Stimulated activated naive CD8-positive, alpha-beta T cell treated with anti-CD3 and anti-CD28 coated beads, Interleukin-15, Interleukin-2, amounts not matched to agents 100 ng/mL and 50 ng/mL, for 24 hours (primary cell): ENCODE measurements at regions not wholly inside any gene's neighbourhood (a gene's known extent, or its start where the extent isn't known, plus 50 kb on each side); places are given as distances from the start of the nearest gene placed in this dataset.

Experiments used
- H3K27ac Mint-ChIP-seq: one replicate; pipeline ENCODE4 v1.8.0; 2021; ENCODE audit warnings: mild to moderate bottlenecking, mixed read lengths
- H3K27me3 Mint-ChIP-seq: one replicate; pipeline ENCODE4 v1.8.0; 2021; ENCODE audit warnings: mixed read lengths
- H3K36me3 Mint-ChIP-seq: one replicate; pipeline ENCODE4 v1.8.0; 2021; ENCODE audit warnings: low read depth, mixed read lengths
- H3K4me1 Mint-ChIP-seq: one replicate; pipeline ENCODE4 v1.8.0; 2021; ENCODE audit warnings: low read depth, mixed read lengths
- H3K4me3 Mint-ChIP-seq: one replicate; pipeline ENCODE4 v1.8.0; 2021; ENCODE audit warnings: mild to moderate bottlenecking, mixed read lengths
- H3K9me3 Mint-ChIP-seq: one replicate; pipeline ENCODE4 v1.8.0; 2021; ENCODE audit warnings: mixed read lengths

- H3K27me3 Mint-ChIP-seq, result no peaks in the 10 kb centered on the region
- no peaks in the 10 kb centered on the region for H3K9me3 Mint-ChIP-seq
- no peaks in the 10 kb centered on the region for H3K4me1 Mint-ChIP-seq
- H3K4me3 Mint-ChIP-seq, result no peak overlapping the region
- no peaks in the 10 kb centered on the region for H3K36me3 Mint-ChIP-seq
- no peak overlapping the region for H3K27ac Mint-ChIP-seq
These were observed 116.7 kb downstream of the MN1 start for GRCh38 chr22:27684901-27685300.

DNA sequence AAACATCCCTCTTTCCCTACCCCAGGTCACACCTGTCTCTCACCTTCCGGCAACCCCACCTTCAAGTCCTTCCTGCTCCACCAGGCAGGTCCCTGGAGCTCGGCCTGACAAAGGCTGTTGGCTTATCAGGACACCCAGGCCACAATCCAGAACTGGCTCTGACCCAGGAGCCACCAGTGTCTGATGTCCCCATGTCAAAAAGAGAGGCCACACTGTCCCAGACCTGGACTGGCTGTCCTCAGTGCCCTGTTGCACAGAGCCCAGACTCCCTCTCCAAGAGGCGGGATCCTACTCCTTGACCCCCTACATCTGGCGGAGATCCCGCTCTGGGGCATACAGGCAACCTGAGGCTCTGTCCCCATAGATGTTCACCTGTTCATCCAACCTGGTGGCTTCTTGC is 116.0 kb downstream of the MN1 start:
- no peak overlapping the region for H3K27ac Mint-ChIP-seq
- H3K4me3 Mint-ChIP-seq, result no peak overlapping the region
- no peaks in the 10 kb centered on the region for H3K9me3 Mint-ChIP-seq
- H3K36me3 Mint-ChIP-seq, result no peaks in the 10 kb centered on the region
- H3K4me1 Mint-ChIP-seq, result no peaks in the 10 kb centered on the region
- no peaks in the 10 kb centered on the region for H3K27me3 Mint-ChIP-seq

DNA sequence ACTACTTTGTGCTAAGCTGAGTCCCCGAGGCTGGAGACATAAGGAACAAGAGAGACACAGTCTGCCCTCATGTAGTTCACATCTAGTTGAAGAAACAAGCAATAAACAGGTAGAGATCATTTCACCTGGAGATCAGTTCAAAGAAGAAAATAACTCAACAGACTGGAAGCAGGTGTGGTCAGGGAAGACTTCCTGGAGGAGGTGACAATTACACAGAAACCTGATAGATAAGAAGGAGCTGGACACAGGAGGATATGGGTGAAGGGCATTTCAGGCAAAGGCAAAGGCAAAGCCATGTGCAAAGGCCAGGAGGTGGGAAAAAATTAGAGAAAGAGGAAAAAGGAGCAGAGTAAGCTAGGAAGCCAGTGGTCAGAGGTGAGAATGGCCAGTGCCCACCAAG is 115.6 kb downstream of the MN1 start:
- Mint-ChIP-seq H3K27ac (no peak overlapping the region), H3K4me1 (no peaks in the 10 kb centered on the region), H3K27me3 (no peaks in the 10 kb centered on the region), H3K4me3 (no peak overlapping the region), H3K9me3 (no peaks in the 10 kb centered on the region), H3K36me3 (no peaks in the 10 kb centered on the region)

DNA sequence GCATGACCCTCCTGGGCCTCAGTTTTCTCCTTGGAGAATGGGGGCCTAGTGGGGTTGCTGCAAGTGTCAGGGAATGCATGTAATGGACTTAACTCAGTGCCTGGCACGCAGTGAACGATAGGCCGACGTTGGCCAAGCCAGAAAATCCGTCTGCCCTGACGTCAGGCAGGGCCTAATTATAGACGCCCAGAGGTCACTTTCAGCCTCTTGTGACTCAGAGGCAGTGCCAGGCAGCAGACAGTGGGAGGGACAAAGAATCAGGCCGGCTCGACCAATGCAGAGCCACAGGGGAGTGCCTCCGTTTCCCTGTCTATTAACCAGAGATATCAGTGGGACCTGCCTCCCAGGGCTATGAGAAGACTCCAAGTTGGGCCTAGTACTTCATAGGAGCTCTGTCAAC is 115.0 kb downstream of the MN1 start:
- Mint-ChIP-seq H3K27ac (no peak overlapping the region), H3K4me1 (no peaks in the 10 kb centered on the region), H3K36me3 (no peaks in the 10 kb centered on the region), H3K4me3 (no peak overlapping the region), H3K27me3 (no peaks in the 10 kb centered on the region), H3K9me3 (no peaks in the 10 kb centered on the region)

- H3K4me1 Mint-ChIP-seq, result no peaks in the 10 kb centered on the region
These were observed 113.5 kb downstream of the MN1 start for GRCh38 chr22:27687984-27688545.

GRCh38 chr22:27689664-27690063 is 111.9 kb downstream of the MN1 start:
- no peaks in the 10 kb centered on the region for H3K9me3 Mint-ChIP-seq
- no peak overlapping the region for H3K4me3 Mint-ChIP-seq
- H3K4me1 Mint-ChIP-seq, result no peaks in the 10 kb centered on the region
- H3K36me3 Mint-ChIP-seq, result no peaks in the 10 kb centered on the region
- no peaks in the 10 kb centered on the region for H3K27me3 Mint-ChIP-seq
- H3K27ac Mint-ChIP-seq, result no peak overlapping the region

More at GRCh38 chr22:27687984-27688545, 113.5 kb downstream of the MN1 start:
- Mint-ChIP-seq H3K9me3 (no peaks in the 10 kb centered on the region), H3K4me3 (no peak overlapping the region), H3K27ac (no peak overlapping the region), H3K27me3 (no peaks in the 10 kb centered on the region), H3K36me3 (no peaks in the 10 kb centered on the region)

DNA sequence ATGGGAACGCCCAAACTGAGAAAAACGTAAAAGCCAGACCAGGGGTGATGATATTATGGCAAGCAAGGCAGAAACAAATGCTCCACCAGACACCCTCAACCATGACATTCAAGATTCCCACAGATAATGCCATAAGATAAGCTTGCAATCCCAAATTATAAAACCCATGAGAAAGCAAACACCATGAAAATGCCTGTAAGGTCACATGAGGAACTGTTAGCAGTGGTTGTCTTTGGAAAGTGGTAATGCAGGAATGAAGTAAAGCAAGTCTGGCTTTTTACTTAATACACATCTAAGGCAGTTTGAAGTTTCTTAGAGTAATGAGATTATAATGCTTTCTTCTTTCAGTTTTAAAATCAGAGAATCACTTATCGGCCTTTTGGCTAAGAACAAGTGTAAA is 111.0 kb downstream of the MN1 start:
- no peaks in the 10 kb centered on the region for H3K4me1 Mint-ChIP-seq
- no peak overlapping the region for H3K27ac Mint-ChIP-seq
- H3K36me3 Mint-ChIP-seq, result no peaks in the 10 kb centered on the region
- no peaks in the 10 kb centered on the region for H3K9me3 Mint-ChIP-seq
- no peaks in the 10 kb centered on the region for H3K27me3 Mint-ChIP-seq
- no peak overlapping the region for H3K4me3 Mint-ChIP-seq

- Mint-ChIP-seq H3K4me1 (no peaks in the 10 kb centered on the region), H3K4me3 (no peak overlapping the region), H3K27ac (no peak overlapping the region), H3K36me3 (no peaks in the 10 kb centered on the region), H3K9me3 (peaks cover 2% of the 10 kb centered on the region), H3K27me3 (no peaks in the 10 kb centered on the region)
These were observed 109.3 kb downstream of the MN1 start for GRCh38 chr22:27692243-27692642.

DNA sequence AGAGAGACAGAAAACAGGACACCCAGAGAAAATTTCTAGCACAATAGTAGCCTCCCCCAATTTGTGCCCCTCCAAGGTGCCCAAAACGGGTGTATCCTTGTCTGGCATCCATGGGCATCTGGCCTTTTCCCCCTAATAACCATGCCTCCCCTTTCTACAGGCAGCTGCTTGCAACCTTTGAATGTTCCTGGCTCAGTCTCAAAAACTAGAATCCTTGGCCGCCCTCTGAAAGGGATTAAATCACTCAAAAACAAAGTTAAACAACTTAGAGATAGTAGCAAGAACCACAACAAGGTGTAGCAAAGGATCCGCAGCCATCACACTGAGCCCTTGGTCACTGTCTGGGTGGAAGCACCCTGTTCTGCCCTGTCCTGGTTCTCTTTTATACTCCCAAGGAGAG is 105.6 kb downstream of the MN1 start:
- Mint-ChIP-seq H3K4me1 (no peaks in the 10 kb centered on the region), H3K27ac (no peak overlapping the region), H3K36me3 (no peaks in the 10 kb centered on the region), H3K27me3 (no peaks in the 10 kb centered on the region), H3K4me3 (no peak overlapping the region), H3K9me3 (peaks cover 5% of the 10 kb centered on the region)

GRCh38 chr22:27697888-27698287 is 103.7 kb downstream of the MN1 start:
- H3K9me3 Mint-ChIP-seq, result peaks cover 5% of the 10 kb centered on the region
- no peak overlapping the region for H3K4me3 Mint-ChIP-seq
- H3K36me3 Mint-ChIP-seq, result no peaks in the 10 kb centered on the region
- no peak overlapping the region for H3K27ac Mint-ChIP-seq
- H3K27me3 Mint-ChIP-seq, result no peaks in the 10 kb centered on the region
- H3K4me1 Mint-ChIP-seq, result no peaks in the 10 kb centered on the region
